ENCODE measurements at regions not wholly inside any gene's neighbourhood (a gene's known extent, or its start where the extent isn't known, plus 50 kb on each side); places are given as distances from the start of the nearest gene placed in this dataset.

GRCh38 chr19:30082611-30083010, 140.6 kb downstream of the URI1 start:
- H3K4me3 ChIP-seq (ENCODE audit: low read depth, low read length): no peak overlapping the region

DNA sequence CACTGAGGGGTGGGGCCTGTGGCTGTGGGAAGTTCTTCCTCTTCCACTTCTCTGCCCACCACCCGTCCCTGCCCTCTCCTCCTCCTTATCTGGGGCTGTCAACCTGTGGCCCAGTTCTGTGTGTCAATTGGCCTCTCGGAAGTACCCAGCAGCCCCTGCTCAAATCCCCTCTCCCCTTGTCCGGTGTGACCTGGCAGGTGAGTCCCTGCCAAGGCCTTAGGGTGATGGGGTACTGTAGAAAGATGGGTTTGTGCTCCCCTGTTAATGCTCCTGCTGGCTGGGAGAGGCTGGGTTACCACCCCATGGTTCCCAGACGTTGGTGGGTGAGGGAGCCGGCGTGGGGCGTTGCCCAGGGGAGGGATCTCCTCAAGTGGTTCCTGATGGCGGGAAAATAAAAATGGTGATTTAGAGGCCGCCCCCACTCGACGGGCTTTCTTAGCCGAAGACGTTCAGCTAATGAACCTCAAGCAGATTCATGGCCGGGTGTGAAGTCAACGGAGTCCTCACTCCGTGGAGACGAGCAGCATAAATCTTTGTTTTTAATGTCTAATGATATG, 141.2 kb downstream of the URI1 start:
- no peak overlapping the region for H3K4me3 ChIP-seq (ENCODE audit: low read depth, low read length)

- no peak overlapping the region for H3K4me3 ChIP-seq (ENCODE audit: low read depth, low read length)
These were observed 141.7 kb downstream of the URI1 start for GRCh38 chr19:30083701-30084156.

DNA sequence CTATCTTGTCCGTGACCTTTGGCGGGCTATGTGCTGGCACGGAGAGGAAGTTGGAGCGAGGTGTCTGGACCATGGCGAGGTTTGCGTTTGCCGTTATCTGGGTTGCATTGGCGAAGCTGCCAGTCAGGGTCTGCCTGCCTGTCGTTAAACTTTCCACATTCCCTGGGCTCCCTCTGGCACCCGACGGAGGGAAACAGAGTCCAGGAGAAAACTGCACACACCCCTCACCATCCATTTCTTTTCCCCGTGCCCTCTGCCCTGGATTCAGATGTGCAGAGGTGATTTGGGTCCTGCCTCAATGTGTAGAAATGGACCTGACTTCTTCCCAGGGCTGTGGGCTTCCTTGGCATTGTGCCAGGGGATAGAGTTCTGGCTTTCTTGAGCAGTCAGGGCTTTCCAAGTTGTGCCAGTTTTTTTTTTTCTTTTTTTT, 142.4 kb downstream of the URI1 start:
- H3K4me3 ChIP-seq (ENCODE audit: low read depth, low read length): no peak overlapping the region

GRCh38 chr19:30085394-30085793, 143.4 kb downstream of the URI1 start:
- no peak overlapping the region for H3K4me3 ChIP-seq (ENCODE audit: low read depth, low read length)

GRCh38 chr19:30086220-30086619, 144.2 kb downstream of the URI1 start:
- H3K4me3 ChIP-seq (ENCODE audit: low read depth, low read length): no peak overlapping the region

- H3K4me3 ChIP-seq (ENCODE audit: low read depth, low read length): no peak overlapping the region
These were observed 144.9 kb downstream of the URI1 start for GRCh38 chr19:30086916-30087315.

DNA sequence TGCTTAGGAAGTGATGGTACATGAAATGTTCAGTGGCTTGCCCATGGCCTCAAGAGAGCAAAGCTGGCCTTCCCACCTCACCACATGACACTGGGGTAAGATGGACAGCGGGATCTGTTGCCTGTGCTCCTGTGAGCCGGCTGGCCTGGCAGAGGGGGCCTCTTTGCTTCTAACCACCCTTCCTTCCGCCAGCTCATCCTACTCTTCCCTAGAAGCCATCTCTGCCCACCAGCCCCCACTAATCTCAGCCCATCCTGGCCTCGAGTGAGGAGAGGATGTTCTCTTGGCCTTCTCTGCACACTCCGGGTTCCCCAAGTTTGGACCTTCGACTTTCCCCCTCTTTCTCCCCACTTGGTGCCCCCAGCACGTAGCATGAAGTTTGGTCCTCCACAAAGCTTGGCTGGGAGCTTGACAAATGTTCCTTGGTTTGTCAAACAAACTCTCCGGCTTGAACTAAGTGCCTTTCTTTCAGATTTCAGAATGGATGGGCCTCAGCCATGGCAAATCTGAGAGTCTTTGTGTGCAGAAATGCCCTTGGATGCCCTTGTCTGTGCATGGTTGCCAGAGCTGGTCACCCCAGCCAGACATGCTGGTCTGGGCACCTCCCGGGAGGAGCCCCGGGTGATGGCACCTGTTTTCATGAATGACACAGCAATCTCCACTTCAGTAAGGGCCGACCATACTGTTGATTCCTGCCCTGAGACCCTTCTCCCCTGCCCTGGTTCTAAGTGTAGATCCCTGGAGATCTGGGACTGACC, 145.5 kb downstream of the URI1 start:
- no peak overlapping the region for H3K4me3 ChIP-seq (ENCODE audit: low read depth, low read length)

DNA sequence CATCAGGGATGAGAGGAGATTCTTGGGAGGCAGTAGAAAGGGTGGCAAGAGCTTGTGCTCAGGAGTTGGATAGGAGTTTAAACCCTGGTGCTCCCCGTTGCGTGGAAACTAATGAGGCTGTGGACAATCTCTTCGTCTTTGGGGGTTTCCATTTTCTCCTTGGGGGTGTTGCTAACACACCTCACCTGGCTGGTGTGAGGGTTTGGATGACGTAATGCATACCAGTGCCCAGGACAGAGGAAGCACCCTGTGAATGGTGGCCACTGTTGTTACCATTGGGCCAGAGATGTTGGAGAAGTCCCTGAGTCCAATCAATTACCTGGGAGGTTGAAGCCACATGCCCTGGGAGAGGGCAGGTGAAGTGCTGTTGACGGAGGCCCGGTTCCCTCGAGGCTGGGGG, 146.5 kb downstream of the URI1 start:
- H3K4me3 ChIP-seq (ENCODE audit: low read depth, low read length): no peak overlapping the region

GRCh38 chr19:30089086-30089665, 147.1 kb downstream of the URI1 start:
- H3K4me3 ChIP-seq (ENCODE audit: low read depth, low read length): no peak overlapping the region

DNA sequence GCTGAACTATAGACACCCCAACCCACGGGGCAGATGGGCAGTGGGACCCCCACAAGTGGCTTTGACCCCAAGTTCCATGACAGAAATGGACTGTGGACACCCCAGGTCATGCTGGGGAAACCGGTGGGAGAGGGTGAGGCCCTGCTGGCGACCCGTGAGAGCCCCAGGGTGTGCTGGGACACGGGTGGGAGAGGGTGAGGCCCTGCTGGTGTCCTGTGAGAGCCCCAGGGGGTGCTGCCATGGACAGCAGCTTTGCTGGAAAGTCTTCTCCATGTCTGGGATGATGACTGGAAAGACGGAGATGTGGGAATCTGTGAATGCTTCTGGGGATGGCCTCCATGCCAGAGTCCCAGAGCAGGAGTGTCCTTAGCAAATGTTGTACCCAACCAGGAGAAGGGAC, 148.4 kb downstream of the URI1 start:
- no peak overlapping the region for H3K4me3 ChIP-seq (ENCODE audit: low read depth, low read length)

DNA sequence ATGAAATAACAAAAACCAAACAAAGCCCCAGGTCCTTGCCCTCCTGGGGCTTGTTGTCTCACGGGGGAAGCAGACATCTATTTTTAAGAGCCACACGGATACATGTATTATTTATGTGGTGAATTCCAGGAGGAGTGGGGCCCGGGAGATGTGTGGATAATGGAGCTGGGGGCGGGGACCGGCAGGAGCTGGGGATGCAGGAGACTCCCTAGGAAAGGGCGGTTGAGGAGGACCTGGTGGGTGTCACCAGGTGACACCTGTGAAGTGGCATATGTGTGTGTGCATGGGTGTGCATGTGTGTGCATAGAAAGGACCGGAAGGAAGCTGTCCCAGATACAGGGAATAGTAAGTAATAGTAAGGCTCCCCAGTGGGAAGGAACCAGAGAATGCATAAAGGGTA, 148.9 kb downstream of the URI1 start:
- no peak overlapping the region for H3K4me3 ChIP-seq (ENCODE audit: low read depth, low read length)

- no peak overlapping the region for H3K4me3 ChIP-seq (ENCODE audit: low read depth, low read length)
These were observed 149.4 kb downstream of the URI1 start for GRCh38 chr19:30091456-30091855.

GRCh38 chr19:30091856-30092255, 149.8 kb downstream of the URI1 start:
- H3K4me3 ChIP-seq (ENCODE audit: low read depth, low read length): no peak overlapping the region

GRCh38 chr19:30092721-30093569, 150.9 kb downstream of the URI1 start:
- no peak overlapping the region for H3K4me3 ChIP-seq (ENCODE audit: low read depth, low read length)

DNA sequence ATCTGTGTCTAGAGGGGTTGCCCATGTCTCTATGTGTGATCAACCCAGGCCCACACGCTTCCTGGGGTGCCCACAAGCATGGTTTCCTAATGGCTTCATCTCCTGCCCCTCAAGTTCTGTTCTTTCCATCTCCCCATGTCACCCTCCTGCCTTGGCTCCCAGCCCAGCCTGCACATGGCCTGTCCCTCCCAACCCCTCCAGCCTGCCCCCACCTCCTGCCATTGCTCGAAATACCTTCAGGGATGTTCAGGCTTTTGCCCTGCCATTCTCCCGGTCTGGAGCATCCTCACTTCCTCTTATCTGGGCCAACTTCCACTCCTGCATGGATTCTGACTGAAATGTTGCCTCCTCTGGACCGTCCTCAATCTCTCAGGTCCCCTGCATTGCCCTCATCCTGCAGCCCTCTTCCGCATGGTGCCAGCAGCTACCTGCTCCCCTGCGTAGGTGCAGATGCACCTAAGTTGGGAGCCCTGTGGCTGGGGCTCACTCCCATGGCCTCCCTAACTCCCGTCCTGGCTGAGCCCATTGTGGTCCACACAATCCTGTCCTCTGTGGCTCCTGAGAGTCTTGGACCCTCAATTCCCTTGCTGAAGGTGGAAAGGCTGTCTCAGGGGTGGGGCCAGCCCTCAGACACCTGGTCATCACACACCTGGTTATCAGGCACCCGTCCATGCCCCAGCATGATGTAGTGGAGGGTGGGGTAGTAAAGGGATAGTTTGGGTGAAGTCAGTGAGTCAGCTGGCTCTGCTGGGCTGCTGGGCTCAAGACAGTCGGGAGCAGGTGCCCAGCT, 152.1 kb downstream of the URI1 start:
- H3K4me3 ChIP-seq (ENCODE audit: low read depth, low read length): no peak overlapping the region

GRCh38 chr19:30094756-30095140, 152.7 kb downstream of the URI1 start:
- H3K4me3 ChIP-seq (ENCODE audit: low read depth, low read length): no peak overlapping the region

GRCh38 chr19:30095171-30095570, 153.1 kb downstream of the URI1 start:
- no peak overlapping the region for H3K4me3 ChIP-seq (ENCODE audit: low read depth, low read length)

DNA sequence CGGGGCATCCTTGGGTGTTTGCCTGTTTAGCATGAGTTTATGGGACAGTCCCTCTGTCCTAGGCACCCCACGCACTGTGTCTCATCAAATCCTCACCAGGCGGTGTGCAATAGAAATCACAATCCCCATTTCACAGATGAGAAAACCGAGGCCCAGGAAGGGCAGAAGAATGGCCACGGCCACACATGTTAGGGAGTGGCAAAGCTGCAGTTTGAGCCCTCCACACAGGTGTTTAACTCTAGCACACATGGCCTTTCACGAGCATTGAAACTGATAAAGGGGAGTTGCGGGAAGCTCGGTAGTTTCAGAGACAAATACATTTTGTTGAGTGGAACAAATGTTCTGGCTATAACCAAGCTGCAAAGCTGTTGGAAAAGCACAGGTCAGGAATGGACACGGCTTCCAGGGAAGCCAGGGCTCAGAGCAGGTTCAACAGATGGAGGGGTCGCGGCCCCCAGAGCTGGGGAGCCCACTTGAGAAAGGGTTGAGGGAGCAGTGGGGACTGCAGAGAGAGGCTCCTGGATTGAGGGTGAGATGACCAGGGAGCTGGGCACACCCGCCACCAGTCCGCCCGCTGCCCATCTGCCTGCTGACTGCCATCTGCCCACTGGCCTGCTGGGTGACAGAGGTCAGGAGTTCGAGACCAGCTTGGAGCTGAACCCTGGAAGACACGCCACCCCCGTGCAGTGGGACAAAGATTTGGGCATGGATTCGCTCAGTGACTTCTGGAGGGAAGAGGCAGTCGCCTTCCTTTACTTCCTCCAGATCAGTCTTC, 154.7 kb downstream of the URI1 start:
- no peak overlapping the region for H3K4me3 ChIP-seq (ENCODE audit: low read depth, low read length)

GRCh38 chr19:30097746-30098280, 155.8 kb downstream of the URI1 start:
- no peak overlapping the region for H3K4me3 ChIP-seq (ENCODE audit: low read depth, low read length)
